ENCODE measurements at regions not wholly inside any gene's neighbourhood (a gene's known extent, or its start where the extent isn't known, plus 50 kb on each side); places are given as distances from the start of the nearest gene placed in this dataset.

DNA sequence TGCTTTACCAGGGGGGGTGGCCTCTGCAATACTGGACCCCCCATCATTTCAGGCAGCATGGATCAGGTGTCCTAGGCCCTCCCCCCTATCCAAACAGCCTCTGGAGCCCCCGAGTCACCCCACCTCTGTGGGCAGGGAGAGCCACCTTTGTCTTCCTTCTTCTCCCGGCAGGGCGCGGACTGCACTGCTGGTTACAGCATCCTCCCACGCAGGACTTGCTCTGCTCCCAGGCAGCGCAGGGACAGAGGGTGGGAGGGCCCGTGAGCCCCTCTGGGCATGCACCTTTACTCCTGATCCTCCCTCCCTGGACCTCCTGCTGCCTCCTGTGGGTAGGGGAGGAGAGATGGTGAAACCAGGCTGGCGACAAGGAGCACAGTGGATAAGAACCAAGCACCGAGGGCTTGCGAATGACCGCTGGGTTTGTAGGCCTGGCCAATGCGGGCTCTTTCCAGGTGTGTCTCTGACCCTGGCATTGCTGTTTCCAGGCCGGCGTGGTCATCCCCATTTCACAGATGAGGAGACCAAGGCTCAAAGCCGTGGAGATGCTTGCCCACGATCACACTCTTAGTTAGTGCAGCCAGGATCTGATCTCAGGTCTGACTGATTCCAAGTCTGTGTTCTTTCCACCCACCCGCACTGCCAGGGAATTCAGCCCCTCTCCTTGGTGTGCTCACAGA, 73.6 kb upstream of the TARDBP start:
- Mint-ChIP-seq H3K36me3 (ENCODE audit: insufficient read depth) (peaks cover 5% of the 10 kb centered on the region), H3K27ac (peak overlapping the region in 1 of 2 donors; percentile 86), H3K27me3 (peaks cover 8 to 30% of the 10 kb centered on the region in 2 donors), H3K4me3 (no peak overlapping the region), H3K9me3 (no peaks in the 10 kb centered on the region), H3K4me1 (ENCODE audit: low read depth in 2 of 2) (peaks cover 18 to 20% of the 10 kb centered on the region in 2 donors)
- ATAC-seq (replicated peaks), result no peak
- DNase-seq, result no peak

- peaks cover 17 to 40% of the 10 kb centered on the region in 2 donors for H3K27me3 Mint-ChIP-seq
- DNase-seq, result no peak
- peaks cover 5% of the 10 kb centered on the region for H3K36me3 Mint-ChIP-seq (ENCODE audit: insufficient read depth)
- ATAC-seq (replicated peaks), result peak; percentile 27
- peak overlapping the region; percentile 66 to 86 for H3K27ac Mint-ChIP-seq
- H3K4me1 Mint-ChIP-seq (ENCODE audit: low read depth in 2 of 2), result peaks cover 23 to 25% of the 10 kb centered on the region in 2 donors
- H3K4me3 Mint-ChIP-seq, result peak overlapping the region; percentile 73 to 74
- no peaks in the 10 kb centered on the region for H3K9me3 Mint-ChIP-seq
These were observed 72.6 kb upstream of the TARDBP start for GRCh38 chr1:10939654-10940450.

GRCh38 chr1:10940451-10940804, 72.0 kb upstream of the TARDBP start:
- Mint-ChIP-seq H3K27me3 (peaks cover 20 to 46% of the 10 kb centered on the region in 2 donors), H3K4me1 (ENCODE audit: low read depth in 2 of 2) (peaks cover 23 to 25% of the 10 kb centered on the region in 2 donors), H3K9me3 (no peaks in the 10 kb centered on the region), H3K36me3 (ENCODE audit: insufficient read depth) (peaks cover 5% of the 10 kb centered on the region), H3K4me3 (peak overlapping the region; percentile 73 to 74), H3K27ac (peak overlapping the region; percentile 66 to 86)
- ATAC-seq (replicated peaks) (no peak), DNase-seq (no peak)

DNA sequence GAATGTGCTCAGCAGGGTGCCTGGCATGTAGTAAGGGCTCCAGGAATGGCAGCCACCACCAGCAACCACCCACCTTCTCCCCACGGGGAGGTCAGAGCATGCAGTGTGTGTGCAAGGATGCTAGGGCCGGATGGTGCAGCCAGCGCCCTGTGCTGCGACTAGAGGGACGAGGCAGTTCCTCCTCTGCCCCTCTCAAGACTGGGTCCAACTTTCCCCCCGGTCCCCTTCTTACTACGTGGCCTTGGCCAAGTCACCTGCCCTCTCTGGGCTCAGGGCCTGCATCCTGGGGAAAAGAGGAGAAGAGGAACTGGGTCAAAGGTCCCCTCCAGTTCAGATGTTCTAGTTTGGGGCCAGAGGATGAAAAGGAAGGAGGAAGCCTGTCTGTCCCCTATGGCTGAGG, 71.6 kb upstream of the TARDBP start:
- peaks cover 24 to 50% of the 10 kb centered on the region in 2 donors for H3K27me3 Mint-ChIP-seq
- DNase-seq (no peak), ATAC-seq (replicated peaks) (no peak)
- peak overlapping the region; percentile 66 to 86 for H3K27ac Mint-ChIP-seq
- H3K36me3 Mint-ChIP-seq (ENCODE audit: insufficient read depth), result peaks cover 5% of the 10 kb centered on the region
- peaks cover 23 to 25% of the 10 kb centered on the region in 2 donors for H3K4me1 Mint-ChIP-seq (ENCODE audit: low read depth in 2 of 2)
- H3K9me3 Mint-ChIP-seq, result no peaks in the 10 kb centered on the region
- H3K4me3 Mint-ChIP-seq, result peak overlapping the region in 1 of 2 donors; percentile 73

GRCh38 chr1:10941891-10942541, 70.4 kb upstream of the TARDBP start:
- DNase-seq (peak; percentile 62 to 71 (median 64)), ATAC-seq (replicated peaks) (peak; percentile 68)
- peaks cover 23 to 25% of the 10 kb centered on the region in 2 donors for H3K4me1 Mint-ChIP-seq (ENCODE audit: low read depth in 2 of 2)
- peaks cover 5% of the 10 kb centered on the region for H3K36me3 Mint-ChIP-seq (ENCODE audit: insufficient read depth)
- H3K9me3 Mint-ChIP-seq, result no peaks in the 10 kb centered on the region
- peak overlapping the region in 1 of 2 donors; percentile 19 for H3K4me3 Mint-ChIP-seq
- no peak overlapping the region for H3K27ac Mint-ChIP-seq
- H3K27me3 Mint-ChIP-seq, result peaks cover 25 to 56% of the 10 kb centered on the region in 2 donors

DNA sequence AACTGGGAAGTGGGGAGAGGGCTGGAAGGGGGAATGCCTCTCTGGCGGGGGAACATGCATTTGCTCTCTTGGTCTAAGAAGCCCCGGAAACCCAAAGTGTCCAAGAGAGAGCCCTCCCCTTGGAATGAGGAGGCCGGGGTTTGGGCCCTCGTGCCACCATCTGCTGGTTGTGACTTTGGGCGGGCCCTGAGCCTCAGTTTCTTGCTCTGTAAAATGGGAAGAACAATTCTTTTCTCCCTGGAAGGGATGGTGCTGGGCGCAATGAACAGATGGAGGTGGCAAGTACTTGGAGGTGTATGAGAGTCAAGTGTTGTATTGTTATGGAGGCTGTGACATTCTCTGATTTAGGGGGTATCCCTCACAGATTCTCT, 69.9 kb upstream of the TARDBP start:
- no peak for ATAC-seq (replicated peaks)
- H3K4me1 Mint-ChIP-seq (ENCODE audit: low read depth in 2 of 2), result peaks cover 23 to 25% of the 10 kb centered on the region in 2 donors
- no peak for DNase-seq
- no peak overlapping the region for H3K4me3 Mint-ChIP-seq
- H3K9me3 Mint-ChIP-seq, result no peaks in the 10 kb centered on the region
- H3K36me3 Mint-ChIP-seq (ENCODE audit: insufficient read depth), result peaks cover 5% of the 10 kb centered on the region
- no peak overlapping the region for H3K27ac Mint-ChIP-seq
- peaks cover 25 to 61% of the 10 kb centered on the region in 2 donors for H3K27me3 Mint-ChIP-seq

DNA sequence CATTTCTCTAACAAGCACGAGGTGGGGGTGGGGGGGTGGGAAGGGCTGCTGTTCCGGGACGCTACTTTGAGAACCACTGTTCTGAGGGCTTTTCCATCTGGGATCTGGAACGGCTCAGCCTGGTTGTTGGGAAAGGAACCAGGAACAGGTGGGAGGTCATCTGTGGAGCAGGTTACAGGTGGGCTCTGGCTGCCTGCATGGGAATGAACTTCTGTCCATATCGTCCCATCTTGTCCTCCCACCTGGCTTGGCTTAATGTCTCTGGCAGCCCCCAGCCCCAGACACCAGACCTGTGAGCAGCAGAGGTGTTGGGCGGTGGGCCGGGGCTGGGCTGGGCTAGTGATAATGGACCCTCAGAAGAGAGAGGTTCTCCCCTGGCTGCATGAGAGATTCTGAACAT, 69.4 kb upstream of the TARDBP start:
- peaks cover 25 to 62% of the 10 kb centered on the region in 2 donors for H3K27me3 Mint-ChIP-seq
- H3K27ac Mint-ChIP-seq, result no peak overlapping the region
- DNase-seq, result no peak
- H3K9me3 Mint-ChIP-seq, result no peaks in the 10 kb centered on the region
- H3K36me3 Mint-ChIP-seq (ENCODE audit: insufficient read depth), result peaks cover 6% of the 10 kb centered on the region
- ATAC-seq (replicated peaks), result no peak
- no peak overlapping the region for H3K4me3 Mint-ChIP-seq
- H3K4me1 Mint-ChIP-seq (ENCODE audit: low read depth in 2 of 2), result peaks cover 23 to 25% of the 10 kb centered on the region in 2 donors

GRCh38 chr1:10943991-10944730, 68.3 kb upstream of the TARDBP start:
- Mint-ChIP-seq H3K4me1 (ENCODE audit: low read depth in 2 of 2) (peaks cover 23 to 25% of the 10 kb centered on the region in 2 donors), H3K9me3 (no peaks in the 10 kb centered on the region), H3K27ac (no peak overlapping the region), H3K36me3 (ENCODE audit: insufficient read depth) (peaks cover 8% of the 10 kb centered on the region), H3K27me3 (peaks cover 25 to 53% of the 10 kb centered on the region in 2 donors), H3K4me3 (peak overlapping the region in 1 of 2 donors; percentile 67)
- DNase-seq (no peak), ATAC-seq (replicated peaks) (no peak)

DNA sequence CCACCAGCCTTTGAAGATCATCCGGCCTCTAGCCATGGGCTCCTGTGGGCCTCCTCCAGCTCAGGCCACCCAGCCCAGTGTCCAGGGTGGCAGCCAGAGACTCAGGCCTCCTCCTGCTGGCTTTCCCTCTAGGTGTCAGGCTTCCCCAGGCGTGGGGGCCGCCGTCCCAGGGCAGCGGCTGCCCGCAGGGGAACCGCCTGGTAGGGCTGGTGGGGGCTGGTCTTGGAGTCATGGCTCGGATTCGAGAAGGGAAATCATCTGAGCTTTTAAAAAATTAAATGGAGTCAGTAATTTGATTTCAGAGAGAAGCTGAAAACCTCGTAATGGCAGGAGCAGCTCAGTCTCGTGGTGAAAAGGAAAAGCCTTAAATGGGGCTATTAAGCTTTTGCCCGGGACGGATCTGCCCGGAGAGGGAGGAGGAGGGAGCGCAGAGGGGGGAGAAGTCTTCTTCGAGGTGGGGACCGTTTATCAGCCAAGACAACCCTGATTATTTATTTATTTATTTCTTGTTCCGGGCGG, 66.4 kb upstream of the TARDBP start:
- no peak overlapping the region for H3K4me3 Mint-ChIP-seq
- no peak for ATAC-seq (replicated peaks)

GRCh38 chr1:10947181-10947580, 65.3 kb upstream of the TARDBP start:
- Mint-ChIP-seq H3K27me3 (peaks cover 25 to 49% of the 10 kb centered on the region in 2 donors), H3K4me3 (no peak overlapping the region), H3K9me3 (no peaks in the 10 kb centered on the region), H3K27ac (no peak overlapping the region), H3K4me1 (ENCODE audit: low read depth in 2 of 2) (peaks cover 7% of the 10 kb centered on the region in 2 donors), H3K36me3 (ENCODE audit: insufficient read depth) (peaks cover 7% of the 10 kb centered on the region)
- no peak for DNase-seq
- ATAC-seq (replicated peaks), result no peak

More for the DNA sequence above, 66.4 kb upstream of the TARDBP start:
- Mint-ChIP-seq H3K27me3 (peaks cover 25 to 52% of the 10 kb centered on the region in 2 donors), H3K9me3 (no peaks in the 10 kb centered on the region), H3K36me3 (ENCODE audit: insufficient read depth) (peaks cover 9% of the 10 kb centered on the region), H3K27ac (no peak overlapping the region), H3K4me1 (ENCODE audit: low read depth in 2 of 2) (peaks cover 7 to 11% of the 10 kb centered on the region in 2 donors)
- no peak for DNase-seq

DNA sequence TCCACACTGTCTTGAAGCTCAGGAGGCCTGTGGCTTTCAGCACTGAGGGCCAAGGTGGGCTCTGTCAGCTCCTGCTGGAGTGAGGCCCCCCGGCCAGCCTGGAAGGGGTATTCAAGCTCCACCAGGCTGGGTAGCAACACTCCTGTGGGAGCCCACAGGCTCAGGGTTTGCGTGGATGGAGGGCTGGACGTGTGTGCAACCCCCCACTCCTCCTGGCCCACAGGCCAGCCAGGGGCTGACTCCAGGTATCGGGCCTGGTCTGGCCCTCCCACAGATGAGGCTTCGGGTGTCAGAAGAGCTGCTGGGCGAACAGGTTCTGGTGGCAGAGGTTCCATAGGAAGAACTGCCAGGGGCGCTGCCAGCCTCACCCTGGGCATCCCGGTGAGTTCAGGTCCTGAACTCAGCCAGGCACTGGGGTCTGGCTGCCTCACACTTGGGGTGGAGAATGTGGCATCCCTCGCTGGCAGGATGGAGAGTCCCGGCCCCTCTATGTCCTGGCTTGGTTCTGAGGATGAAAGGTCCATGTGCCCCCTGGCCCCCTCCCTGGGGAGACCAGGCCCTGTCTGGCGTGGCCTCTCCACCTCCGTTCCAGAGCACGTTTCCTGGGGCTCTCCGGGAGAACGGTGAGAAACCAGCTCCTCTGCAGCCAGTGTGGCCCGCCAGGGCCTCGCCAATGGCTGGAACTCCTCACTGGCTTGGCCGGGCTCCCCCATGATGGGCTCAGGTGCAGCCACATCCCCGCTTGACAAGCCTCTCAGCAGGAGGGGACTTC, 64.6 kb upstream of the TARDBP start:
- H3K36me3 Mint-ChIP-seq (ENCODE audit: insufficient read depth), result peaks cover 7% of the 10 kb centered on the region
- H3K9me3 Mint-ChIP-seq, result no peaks in the 10 kb centered on the region
- H3K27me3 Mint-ChIP-seq, result peaks cover 25 to 42% of the 10 kb centered on the region in 2 donors
- peaks cover 7% of the 10 kb centered on the region in 2 donors for H3K4me1 Mint-ChIP-seq (ENCODE audit: low read depth in 2 of 2)
- DNase-seq, result no peak
- ATAC-seq (replicated peaks), result no peak
- H3K27ac Mint-ChIP-seq, result no peak overlapping the region
- H3K4me3 Mint-ChIP-seq, result no peak overlapping the region

- DNase-seq (no peak), ATAC-seq (replicated peaks) (no peak)
- peaks cover 7% of the 10 kb centered on the region for H3K36me3 Mint-ChIP-seq (ENCODE audit: insufficient read depth)
- H3K9me3 Mint-ChIP-seq, result no peaks in the 10 kb centered on the region
- H3K4me1 Mint-ChIP-seq (ENCODE audit: low read depth in 2 of 2), result peaks cover 7% of the 10 kb centered on the region in 2 donors
- H3K27me3 Mint-ChIP-seq, result peaks cover 21 to 40% of the 10 kb centered on the region in 2 donors
- no peak overlapping the region for H3K27ac Mint-ChIP-seq
- H3K4me3 Mint-ChIP-seq, result no peak overlapping the region
These were observed 64.0 kb upstream of the TARDBP start for GRCh38 chr1:10948463-10948775.

All from effector memory CD8-positive, alpha-beta T cell (primary cell).